DOHH2 (cell line): ENCODE measurements at regions not wholly inside any gene's neighbourhood (a gene's known extent, or its start where the extent isn't known, plus 50 kb on each side); places are given as distances from the start of the nearest gene placed in this dataset.

Experiments used
- EZH2phosphoT487 ChIP-seq: fragments of 200-600 bp; sonication (generic); IDR thresholded peaks from 2 replicates; pipeline ENCODE4 v1.6.1; 2017; ENCODE audit warnings: borderline replicate concordance, mild to moderate bottlenecking, antibody characterized with exemption, low read length, moderate library complexity, mixed read lengths
- TF ChIP-seq, protein P1 (sequence below): fragments of 200-600 bp; sonication (generic); IDR thresholded peaks from one replicate; pipeline ENCODE4 v1.5.1; 2014; ENCODE audit warnings: antibody characterized with exemption, mild to moderate bottlenecking, low read depth, low read length; ENCODE audit not compliant: poor library complexity, severe bottlenecking

DNA sequence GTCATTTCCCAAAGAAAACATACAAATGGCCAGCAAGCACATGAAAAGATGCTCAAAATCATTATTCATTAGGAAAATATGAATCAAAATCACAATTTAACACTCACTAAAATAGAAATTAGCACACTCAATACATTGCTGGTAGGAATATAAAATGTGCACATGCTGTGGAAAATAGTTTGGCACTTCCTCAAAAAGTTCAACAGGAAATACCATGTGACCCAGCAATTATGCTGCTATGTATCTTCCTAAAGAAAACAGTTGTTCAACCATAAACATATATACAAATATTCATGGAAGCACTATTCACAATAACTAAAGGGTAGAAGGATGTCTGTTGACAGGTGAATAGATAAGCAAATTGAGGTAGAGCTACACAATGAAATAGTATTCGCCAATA lies 187.3 kb upstream of the SOX6 start:
- TF ChIP-seq, protein P1, sequence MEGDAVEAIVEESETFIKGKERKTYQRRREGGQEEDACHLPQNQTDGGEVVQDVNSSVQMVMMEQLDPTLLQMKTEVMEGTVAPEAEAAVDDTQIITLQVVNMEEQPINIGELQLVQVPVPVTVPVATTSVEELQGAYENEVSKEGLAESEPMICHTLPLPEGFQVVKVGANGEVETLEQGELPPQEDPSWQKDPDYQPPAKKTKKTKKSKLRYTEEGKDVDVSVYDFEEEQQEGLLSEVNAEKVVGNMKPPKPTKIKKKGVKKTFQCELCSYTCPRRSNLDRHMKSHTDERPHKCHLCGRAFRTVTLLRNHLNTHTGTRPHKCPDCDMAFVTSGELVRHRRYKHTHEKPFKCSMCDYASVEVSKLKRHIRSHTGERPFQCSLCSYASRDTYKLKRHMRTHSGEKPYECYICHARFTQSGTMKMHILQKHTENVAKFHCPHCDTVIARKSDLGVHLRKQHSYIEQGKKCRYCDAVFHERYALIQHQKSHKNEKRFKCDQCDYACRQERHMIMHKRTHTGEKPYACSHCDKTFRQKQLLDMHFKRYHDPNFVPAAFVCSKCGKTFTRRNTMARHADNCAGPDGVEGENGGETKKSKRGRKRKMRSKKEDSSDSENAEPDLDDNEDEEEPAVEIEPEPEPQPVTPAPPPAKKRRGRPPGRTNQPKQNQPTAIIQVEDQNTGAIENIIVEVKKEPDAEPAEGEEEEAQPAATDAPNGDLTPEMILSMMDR = no peak
- TF ChIP-seq EZH2phosphoT487 = no peak
